Glutamatergic neuron (in vitro differentiated cells): ENCODE measurements at regions not wholly inside any gene's neighbourhood (a gene's known extent, or its start where the extent isn't known, plus 50 kb on each side); places are given as distances from the start of the nearest gene placed in this dataset.

ENCODE experiments used
- DNase-seq: peaks from one replicate; pipeline ENCODE4 v3.0.0; 2022
- H3K27ac Mint-ChIP-seq: one replicate; pipeline ENCODE4 v1.8.0; 2020; ENCODE audit warnings: mild to moderate bottlenecking, mixed read lengths, inconsistent platforms; ENCODE audit not compliant: unreplicated experiment
- H3K27me3 Mint-ChIP-seq: one replicate; pipeline ENCODE4 v1.8.0; 2020; ENCODE audit warnings: mild to moderate bottlenecking, moderate library complexity, mixed read lengths, inconsistent platforms; ENCODE audit not compliant: unreplicated experiment
- H3K36me3 Mint-ChIP-seq: one replicate; pipeline ENCODE4 v1.8.0; 2020; ENCODE audit warnings: mild to moderate bottlenecking, mixed read lengths, inconsistent platforms; ENCODE audit not compliant: unreplicated experiment
- H3K4me1 Mint-ChIP-seq: one replicate; pipeline ENCODE4 v1.8.0; 2020; ENCODE audit warnings: mild to moderate bottlenecking, low read depth, mixed read lengths, inconsistent platforms; ENCODE audit not compliant: unreplicated experiment
- H3K4me3 Mint-ChIP-seq: one replicate; pipeline ENCODE4 v1.8.0; 2020; ENCODE audit warnings: mild to moderate bottlenecking, mixed read lengths, inconsistent platforms; ENCODE audit not compliant: unreplicated experiment
- H3K9me3 Mint-ChIP-seq: one replicate; pipeline ENCODE4 v1.8.0; 2020; ENCODE audit warnings: mild to moderate bottlenecking, moderate library complexity, mixed read lengths, inconsistent platforms; ENCODE audit not compliant: unreplicated experiment
- TF ChIP-seq, protein P1 (sequence below): fragments of 200-600 bp; sonication (generic); IDR thresholded peaks from one replicate; pipeline ENCODE4 v1.5.0; 2021; ENCODE audit not compliant: partially characterized antibody, unreplicated experiment

DNA sequence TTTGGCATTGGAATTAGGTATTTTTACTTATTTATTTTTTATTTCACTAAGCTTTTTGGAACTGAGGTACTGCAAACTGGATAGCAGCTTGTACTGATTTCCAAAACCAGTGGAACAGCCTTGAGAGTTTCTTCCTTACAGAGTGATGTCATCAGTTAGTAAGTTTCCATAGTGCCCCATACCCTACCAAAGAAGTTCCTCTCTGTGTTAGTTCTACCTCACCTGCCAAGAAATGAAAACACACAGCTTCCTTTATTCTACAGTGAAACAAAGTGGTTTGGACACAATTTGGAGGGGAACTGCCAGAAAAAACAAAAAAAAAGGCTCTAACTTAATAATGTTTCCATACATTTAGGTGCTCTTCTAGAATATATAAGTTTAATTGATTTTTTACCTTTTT lies 430.9 kb upstream of the ADGRL2 start:
- no peaks in the 10 kb centered on the region for H3K36me3 Mint-ChIP-seq
- no peak overlapping the region for H3K4me3 Mint-ChIP-seq
- H3K4me1 Mint-ChIP-seq = no peaks in the 10 kb centered on the region
- no peaks in the 10 kb centered on the region for H3K9me3 Mint-ChIP-seq
- no peak overlapping the region for H3K27ac Mint-ChIP-seq
- no peak for DNase-seq
- TF ChIP-seq, protein P1, sequence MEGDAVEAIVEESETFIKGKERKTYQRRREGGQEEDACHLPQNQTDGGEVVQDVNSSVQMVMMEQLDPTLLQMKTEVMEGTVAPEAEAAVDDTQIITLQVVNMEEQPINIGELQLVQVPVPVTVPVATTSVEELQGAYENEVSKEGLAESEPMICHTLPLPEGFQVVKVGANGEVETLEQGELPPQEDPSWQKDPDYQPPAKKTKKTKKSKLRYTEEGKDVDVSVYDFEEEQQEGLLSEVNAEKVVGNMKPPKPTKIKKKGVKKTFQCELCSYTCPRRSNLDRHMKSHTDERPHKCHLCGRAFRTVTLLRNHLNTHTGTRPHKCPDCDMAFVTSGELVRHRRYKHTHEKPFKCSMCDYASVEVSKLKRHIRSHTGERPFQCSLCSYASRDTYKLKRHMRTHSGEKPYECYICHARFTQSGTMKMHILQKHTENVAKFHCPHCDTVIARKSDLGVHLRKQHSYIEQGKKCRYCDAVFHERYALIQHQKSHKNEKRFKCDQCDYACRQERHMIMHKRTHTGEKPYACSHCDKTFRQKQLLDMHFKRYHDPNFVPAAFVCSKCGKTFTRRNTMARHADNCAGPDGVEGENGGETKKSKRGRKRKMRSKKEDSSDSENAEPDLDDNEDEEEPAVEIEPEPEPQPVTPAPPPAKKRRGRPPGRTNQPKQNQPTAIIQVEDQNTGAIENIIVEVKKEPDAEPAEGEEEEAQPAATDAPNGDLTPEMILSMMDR = no peak
- H3K27me3 Mint-ChIP-seq = peaks cover 1% of the 10 kb centered on the region

DNA sequence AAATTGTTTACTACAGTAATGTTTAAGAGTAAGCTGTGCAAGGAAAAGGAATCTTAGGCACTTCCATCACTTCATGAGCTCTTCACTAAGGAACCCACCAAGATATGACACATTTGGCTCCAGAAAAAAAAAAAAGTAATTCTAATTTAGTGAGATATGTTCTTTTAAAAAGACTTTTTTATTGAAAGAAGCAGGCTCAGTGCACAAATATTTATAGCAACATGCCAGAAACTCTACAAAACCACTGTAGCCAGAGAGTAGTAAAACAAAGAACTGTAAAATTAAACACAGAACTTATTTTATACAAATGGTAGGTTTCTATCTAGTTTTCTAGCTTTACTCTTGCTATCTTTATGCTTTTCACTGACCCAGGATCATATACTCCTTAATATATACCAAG lies 434.6 kb upstream of the ADGRL2 start:
- Mint-ChIP-seq H3K4me1 (no peaks in the 10 kb centered on the region), H3K9me3 (no peaks in the 10 kb centered on the region), H3K27ac (no peak overlapping the region), H3K27me3 (peaks cover 1% of the 10 kb centered on the region), H3K4me3 (no peak overlapping the region), H3K36me3 (no peaks in the 10 kb centered on the region)
- TF ChIP-seq, protein P1 = no peak
- no peak for DNase-seq

DNA sequence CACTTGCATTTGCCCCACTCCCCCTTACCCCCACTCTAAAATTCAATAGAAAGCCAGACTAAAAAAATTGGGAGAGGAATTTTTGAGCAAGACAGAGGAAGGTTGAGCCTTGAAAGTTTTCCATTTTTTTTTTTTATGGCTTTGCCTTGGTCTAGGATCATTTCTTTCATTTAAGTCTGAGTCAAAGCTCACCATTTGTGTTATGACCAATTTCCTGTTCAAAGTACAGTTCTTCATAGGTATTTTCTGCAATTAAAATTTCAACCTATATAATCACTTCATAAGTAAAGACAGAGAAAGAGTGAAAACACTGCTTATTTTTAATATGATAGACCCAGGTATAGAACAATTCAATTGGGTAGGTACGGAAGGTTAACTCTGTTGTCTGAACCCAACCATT lies 436.6 kb upstream of the ADGRL2 start:
- Mint-ChIP-seq H3K4me3 (no peak overlapping the region), H3K4me1 (no peaks in the 10 kb centered on the region), H3K9me3 (no peaks in the 10 kb centered on the region), H3K27ac (no peak overlapping the region), H3K27me3 (peaks cover 1% of the 10 kb centered on the region), H3K36me3 (no peaks in the 10 kb centered on the region)
- TF ChIP-seq, protein P1 = no peak
- DNase-seq = no peak

DNA sequence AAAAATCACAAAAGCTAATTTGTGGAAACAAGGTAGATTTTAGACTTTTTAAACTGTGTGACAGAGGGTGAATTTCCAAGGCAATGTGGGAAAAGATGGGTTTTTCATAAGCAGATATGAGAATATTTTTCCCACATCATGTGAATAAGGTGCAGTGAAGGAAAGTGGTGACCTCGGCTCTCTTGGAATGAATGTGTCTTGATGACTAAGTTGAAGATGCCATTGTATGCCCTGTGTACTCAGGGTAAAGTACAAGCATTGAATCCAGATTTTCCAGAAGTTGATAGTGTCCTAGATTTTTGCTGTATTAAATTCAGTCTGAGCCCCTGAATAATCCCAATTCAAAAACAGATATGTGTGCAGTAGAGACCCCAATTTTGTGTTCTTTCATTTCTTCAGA lies 442.6 kb upstream of the ADGRL2 start:
- H3K4me1 Mint-ChIP-seq = no peaks in the 10 kb centered on the region
- no peaks in the 10 kb centered on the region for H3K9me3 Mint-ChIP-seq
- no peak overlapping the region for H3K4me3 Mint-ChIP-seq
- no peak for DNase-seq
- H3K27ac Mint-ChIP-seq = no peak overlapping the region
- TF ChIP-seq, protein P1 = no peak
- H3K27me3 Mint-ChIP-seq = no peaks in the 10 kb centered on the region
- H3K36me3 Mint-ChIP-seq = no peaks in the 10 kb centered on the region

DNA sequence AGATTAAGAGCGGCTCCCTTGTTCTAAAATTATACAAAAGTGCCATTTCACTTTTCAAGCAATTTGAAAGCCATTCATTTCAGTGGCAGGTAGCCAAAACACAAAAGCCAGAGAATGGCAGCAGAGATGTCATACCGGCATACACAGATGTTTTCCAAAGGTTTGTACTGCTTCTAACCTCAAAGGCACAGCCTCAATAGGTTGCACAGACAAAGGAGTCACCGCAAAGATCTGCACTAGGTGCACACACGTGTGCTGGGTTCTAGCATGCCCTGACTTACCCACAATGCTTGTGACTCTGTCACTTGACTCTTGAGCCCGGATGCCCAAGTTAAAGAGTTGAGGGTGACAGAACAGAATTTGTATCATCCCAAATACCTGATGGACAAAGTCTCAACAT lies 448.9 kb upstream of the ADGRL2 start:
- Mint-ChIP-seq H3K9me3 (no peaks in the 10 kb centered on the region), H3K27ac (no peak overlapping the region), H3K4me3 (no peak overlapping the region), H3K36me3 (no peaks in the 10 kb centered on the region), H3K4me1 (no peaks in the 10 kb centered on the region), H3K27me3 (peaks cover 2% of the 10 kb centered on the region)
- no peak for DNase-seq
- TF ChIP-seq, protein P1 = no peak
